ENCODE measurements at regions not wholly inside any gene's neighbourhood (a gene's known extent, or its start where the extent isn't known, plus 50 kb on each side); places are given as distances from the start of the nearest gene placed in this dataset.
"Not testable (repeated sequence)": the region's sequence is repeated elsewhere in the genome, so short reads cannot be mapped to it uniquely, and the experiment has no call there.

- DNase-seq (ENCODE audit: low read depth): no peak
Observed at GRCh38 chr15:35695003-35695402, 149.0 kb upstream of the DPH6 start.

GRCh38 chr15:35696767-35697231 lies 150.8 kb upstream of the DPH6 start:
- DNase-seq (ENCODE audit: low read depth): no peak

GRCh38 chr15:35697549-35698299 lies 151.8 kb upstream of the DPH6 start:
- DNase-seq (ENCODE audit: low read depth): no peak

GRCh38 chr15:35698331-35698730 lies 152.4 kb upstream of the DPH6 start:
- no peak for DNase-seq (ENCODE audit: low read depth)

GRCh38 chr15:35698966-35699575 lies 153.1 kb upstream of the DPH6 start:
- no peak for DNase-seq (ENCODE audit: low read depth)

GRCh38 chr15:35700091-35700593 lies 154.2 kb upstream of the DPH6 start:
- not testable (repeated sequence) for DNase-seq (ENCODE audit: low read depth)

GRCh38 chr15:35701402-35702046 lies 155.6 kb upstream of the DPH6 start:
- no peak for DNase-seq (ENCODE audit: low read depth)

GRCh38 chr15:35702946-35703495 lies 157.1 kb upstream of the DPH6 start:
- no peak for DNase-seq (ENCODE audit: low read depth)

GRCh38 chr15:35705030-35705883 lies 159.3 kb upstream of the DPH6 start:
- no peak for DNase-seq (ENCODE audit: low read depth)

- DNase-seq (ENCODE audit: low read depth): no peak
Observed at GRCh38 chr15:35705884-35706585, 160.1 kb upstream of the DPH6 start.

GRCh38 chr15:35712956-35713355 lies 167.0 kb upstream of the DPH6 start:
- DNase-seq (ENCODE audit: low read depth): no peak

- DNase-seq (ENCODE audit: low read depth): no peak
Observed at GRCh38 chr15:35713733-35714132, 167.8 kb upstream of the DPH6 start.

GRCh38 chr15:35717721-35718120 lies 171.8 kb upstream of the DPH6 start:
- no peak for DNase-seq (ENCODE audit: low read depth)

- DNase-seq (ENCODE audit: low read depth): no peak
Observed at GRCh38 chr15:35720019-35720418, 174.1 kb upstream of the DPH6 start.

- DNase-seq (ENCODE audit: low read depth): no peak
Observed at GRCh38 chr15:35720984-35721383, 175.0 kb upstream of the DPH6 start.

- no peak for DNase-seq (ENCODE audit: low read depth)
Observed at GRCh38 chr15:35721751-35722150, 175.8 kb upstream of the DPH6 start.

GRCh38 chr15:35722501-35722900 lies 176.5 kb upstream of the DPH6 start:
- no peak for DNase-seq (ENCODE audit: low read depth)

- DNase-seq (ENCODE audit: low read depth): no peak
Observed at GRCh38 chr15:35723120-35723847, 177.3 kb upstream of the DPH6 start.

- DNase-seq (ENCODE audit: low read depth): no peak
Observed at GRCh38 chr15:35723852-35724251, 177.9 kb upstream of the DPH6 start.

- DNase-seq (ENCODE audit: low read depth): no peak
Observed at GRCh38 chr15:35724626-35725025, 178.7 kb upstream of the DPH6 start.

All from stimulated activated CD8-positive, alpha-beta memory T cell treated with anti-CD3 and anti-CD28 coated beads, Interleukin-4, amount 100 ng/mL, for 24 hours (primary cell).